ENCODE measurements at regions not wholly inside any gene's neighbourhood (a gene's known extent, or its start where the extent isn't known, plus 50 kb on each side); places are given as distances from the start of the nearest gene placed in this dataset.
"Not testable (repeated sequence)": the region's sequence is repeated elsewhere in the genome, so short reads cannot be mapped to it uniquely, and the experiment has no call there.

DNA sequence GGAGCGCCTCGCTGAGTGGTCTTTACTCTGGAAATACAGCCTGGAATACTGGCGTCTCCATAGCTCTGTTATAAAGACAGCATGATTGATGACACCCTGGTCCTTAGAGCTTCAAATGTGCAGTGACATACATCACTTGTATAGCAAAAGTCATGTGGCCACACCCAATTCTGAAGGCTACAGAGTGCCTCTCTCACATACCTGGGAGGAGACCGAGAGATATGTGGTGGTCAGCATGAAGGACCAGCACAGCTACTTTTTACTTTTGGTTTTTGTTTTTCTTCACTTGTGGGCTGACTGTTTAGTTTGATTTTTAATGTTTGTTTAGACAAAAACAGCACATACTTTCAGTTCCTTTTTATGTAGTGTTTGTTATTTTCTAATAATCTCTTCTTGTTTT lies 938.5 kb upstream of the SOX11 start:
- DNase-seq, result no peak

DNA sequence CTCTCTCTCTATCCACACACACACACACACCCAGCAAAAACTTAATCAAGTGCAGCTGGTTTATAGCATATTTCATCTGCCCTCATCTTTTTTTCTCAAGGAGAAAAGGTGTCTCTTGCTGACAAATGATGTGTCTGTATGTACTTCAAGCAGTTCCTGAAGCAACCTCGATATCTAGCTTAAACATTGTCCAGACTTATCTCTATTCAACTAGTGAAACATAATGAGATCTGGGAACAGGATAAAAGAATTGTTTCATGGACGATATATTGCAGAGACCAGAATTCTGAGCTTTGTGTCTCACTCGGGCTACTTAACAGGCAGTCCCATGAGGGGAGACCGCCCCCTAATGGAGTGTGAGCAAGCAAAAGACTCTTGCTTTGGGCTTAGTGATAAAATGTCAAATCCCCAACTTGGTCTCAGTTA lies 929.2 kb upstream of the SOX11 start:
- DNase-seq, result peak; percentile 38

DNA sequence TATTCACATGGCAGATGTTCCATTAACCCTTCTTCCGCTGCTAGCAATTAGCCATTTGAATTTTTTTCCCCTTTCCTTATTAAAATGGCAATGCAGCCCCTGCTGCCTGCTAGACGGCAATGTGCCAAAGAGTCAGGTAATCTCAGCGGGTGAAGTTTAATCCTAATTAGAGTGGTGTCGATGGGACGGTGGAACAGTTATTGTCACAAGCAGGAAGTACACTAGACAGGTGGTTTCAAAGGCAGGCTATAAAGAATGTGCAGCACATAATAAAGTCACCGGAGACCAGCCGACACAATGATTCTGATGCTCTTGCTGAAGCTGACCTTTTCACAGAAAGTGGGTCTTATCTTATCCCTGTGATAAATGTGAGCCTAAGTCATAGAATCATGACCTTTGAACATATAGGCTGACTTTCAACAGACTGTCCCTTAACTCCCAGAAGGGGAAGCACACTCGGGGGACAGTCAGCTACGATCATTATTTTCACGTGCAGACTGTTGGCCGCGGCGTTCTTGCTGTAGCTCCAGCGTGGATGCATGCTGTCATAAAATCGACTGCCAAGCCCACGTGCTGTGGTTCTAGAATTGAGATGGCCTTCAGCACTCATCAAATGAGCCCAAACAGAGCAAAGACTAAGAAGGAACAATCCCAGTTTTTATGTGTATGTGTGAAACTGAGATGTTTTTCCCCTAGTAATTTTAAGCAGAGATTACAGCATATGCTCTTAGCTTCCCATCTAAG lies 926.2 kb upstream of the SOX11 start:
- no peak for DNase-seq

DNA sequence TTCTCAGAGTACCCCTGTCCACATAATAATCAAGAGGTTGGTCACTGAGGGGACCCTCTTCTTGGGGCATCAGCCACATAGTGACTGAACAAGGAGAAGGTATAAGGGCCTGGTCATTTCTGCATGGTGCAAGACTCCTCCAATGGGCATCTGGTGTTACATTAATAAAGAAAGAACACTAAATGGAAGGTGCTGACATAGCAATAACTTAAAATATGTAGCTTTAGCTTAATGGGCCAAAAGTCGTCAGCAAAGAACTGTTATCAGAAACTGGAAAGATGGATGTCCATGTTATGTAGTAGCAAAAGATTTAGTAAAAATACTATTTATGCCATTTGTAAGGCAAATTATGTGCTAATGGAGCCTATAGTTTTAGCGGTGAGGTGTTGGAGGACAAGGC lies 916.5 kb upstream of the SOX11 start:
- DNase-seq, result no peak

DNA sequence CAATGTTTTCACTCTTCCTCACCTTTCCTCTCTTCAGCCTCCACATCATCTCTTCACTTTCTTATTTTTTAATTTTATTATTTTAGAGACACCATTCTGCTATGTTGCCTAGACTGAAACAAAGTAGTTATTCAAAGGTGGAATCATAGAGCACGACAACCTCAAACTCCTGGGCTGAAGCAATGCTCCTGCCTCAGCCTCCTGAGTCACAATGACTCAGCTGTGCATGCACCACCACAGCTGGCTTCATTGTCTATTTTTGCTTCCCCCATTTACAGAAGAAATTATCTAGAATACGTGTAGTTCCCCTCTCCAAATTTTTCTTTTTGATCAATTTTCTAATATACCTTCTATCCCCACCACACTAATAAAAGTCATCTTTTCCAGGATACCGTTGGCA lies 911.5 kb upstream of the SOX11 start:
- DNase-seq, result no peak

DNA sequence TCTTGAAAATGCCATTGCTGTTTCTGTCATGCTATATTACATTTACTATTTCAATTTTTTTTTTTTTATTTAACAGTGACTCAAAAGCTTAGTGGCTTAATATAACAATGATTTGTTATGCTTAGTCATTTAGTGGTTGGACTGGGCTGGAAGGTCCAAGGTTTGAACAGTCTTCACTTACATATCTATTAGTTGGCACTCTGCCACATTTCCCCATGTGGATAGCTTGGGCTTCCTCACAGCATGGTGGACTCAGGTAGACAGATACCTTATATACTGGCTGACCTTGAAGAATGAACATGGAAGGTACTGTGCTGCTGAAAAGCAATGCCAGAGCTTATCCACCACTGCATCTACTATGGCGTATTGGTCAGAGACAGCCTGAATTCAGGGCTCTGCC lies 909.5 kb upstream of the SOX11 start:
- no peak for DNase-seq

DNA sequence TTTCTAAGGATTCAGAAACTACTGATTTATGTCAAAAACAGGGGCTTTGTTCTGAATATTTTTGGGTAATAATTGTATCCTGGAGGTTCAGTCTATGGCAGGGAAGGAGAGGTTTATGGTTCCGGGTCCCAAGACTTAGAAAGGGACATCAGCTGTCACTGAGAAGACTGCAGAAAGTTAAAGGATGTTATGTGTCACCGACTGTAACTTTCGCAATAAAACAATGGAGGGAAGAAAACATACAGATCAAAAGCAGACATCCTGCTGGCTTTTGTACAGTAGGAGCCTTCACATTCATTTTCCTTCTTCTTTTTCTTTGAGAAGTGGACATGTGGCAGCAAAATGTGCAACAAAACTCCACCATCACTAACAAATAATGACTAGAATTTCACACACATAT lies 900.7 kb upstream of the SOX11 start:
- no peak for DNase-seq

DNA sequence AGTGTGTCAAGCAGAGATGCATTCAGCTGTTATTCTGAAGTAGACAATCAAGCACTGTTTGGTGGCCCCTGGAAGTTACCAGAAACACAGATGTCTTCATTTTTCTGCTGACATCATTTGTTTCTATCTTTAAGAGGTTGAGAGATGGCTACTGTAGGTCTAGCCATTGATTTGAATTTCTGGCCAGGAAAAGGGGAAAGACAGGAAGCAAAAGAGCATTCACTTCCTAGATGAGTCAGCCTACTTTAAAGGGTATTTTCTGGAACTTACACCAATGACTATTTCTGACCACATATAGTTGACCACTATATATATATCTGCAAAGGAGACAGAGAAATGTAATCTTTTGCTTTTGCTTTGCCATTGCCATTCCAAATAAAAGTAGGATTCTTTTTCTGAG lies 900.1 kb upstream of the SOX11 start:
- DNase-seq, result no peak

DNA sequence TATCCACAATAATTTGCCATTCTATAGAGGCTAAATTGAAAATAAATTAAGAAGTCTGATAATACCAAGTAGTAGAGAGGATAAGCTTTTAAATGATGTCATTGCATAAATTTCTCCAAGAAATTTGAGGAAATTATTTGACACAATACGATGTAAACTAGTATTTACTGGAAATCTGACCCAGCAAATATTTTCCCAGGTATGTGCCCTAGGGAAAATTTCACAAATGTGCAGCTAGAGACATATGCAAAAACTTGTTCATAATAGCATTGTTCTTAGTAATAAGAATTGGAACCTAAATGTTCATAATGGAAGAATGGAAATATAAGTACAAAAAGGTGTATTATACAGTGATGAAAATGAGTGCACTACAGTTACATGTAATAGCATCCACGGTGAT lies 888.8 kb upstream of the SOX11 start:
- no peak for DNase-seq

DNA sequence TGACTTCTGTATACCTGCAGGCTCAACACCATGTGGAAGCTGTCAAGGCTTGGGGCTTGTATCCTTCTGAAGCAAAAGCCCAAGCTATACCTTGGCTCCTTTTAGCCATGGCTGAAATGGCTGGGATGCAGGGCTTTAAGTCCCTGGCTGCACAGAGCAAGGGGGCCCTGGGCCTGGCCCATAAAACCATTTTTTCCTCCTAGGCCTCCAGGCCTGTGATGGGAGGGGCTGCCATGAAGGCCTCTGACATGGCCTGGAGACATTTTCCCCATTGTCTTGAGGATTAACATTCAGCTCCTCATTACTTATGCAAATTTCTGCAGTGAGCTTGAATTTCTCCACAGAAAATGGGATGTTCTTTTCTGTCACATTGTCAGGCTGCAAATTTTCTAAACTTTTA lies 878.0 kb upstream of the SOX11 start:
- DNase-seq, result not testable (repeated sequence)

DNA sequence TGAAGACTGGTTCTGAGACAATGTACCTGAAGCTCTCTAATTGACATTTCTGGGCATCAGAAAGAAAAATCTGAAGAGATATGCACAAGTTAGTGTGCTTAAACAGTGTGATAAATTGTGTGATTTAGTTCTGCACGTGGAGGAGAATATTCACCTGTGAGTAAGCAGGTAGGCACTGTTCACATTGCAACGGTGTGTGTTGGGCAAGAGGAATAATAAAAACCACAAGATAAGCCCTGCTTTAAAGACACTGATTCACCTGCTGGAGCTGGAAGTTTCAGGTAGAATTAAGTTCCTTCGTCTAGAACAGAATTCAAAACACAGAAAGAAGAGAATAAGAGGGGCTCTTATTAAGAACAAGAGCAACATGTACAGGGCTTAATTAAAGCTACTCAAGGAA lies 864.3 kb upstream of the SOX11 start:
- DNase-seq, result no peak

DNA sequence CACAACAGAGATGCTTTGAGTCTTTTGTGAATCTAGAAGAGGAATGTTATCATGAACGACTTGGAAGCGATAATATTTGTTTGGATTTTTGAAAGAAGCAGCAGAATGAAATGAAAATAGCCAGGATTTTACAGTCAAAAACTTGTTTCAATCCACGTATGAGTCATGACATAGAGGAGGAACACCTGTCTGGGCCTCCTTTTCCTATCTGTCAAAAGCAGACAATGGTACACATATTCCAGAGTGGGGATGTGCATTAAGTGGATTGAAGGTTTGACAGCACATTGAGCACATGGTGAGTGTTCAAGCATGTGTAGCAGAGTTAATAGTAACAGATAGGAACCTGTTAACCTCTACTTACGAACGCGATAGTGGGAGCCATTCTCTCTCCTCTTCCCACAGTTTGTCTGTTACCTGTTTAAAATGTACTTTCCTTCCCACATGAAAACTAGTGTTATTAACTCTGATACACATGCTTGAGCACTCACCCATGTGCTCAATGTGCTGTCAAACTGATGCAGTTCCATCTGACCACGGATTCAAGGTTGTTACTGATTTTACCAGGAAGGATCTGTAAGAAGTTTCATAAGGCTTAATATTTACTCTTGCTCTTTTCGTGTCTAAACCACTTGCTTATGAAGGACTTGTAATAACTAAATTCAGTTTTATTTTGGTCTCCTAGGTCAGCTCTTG lies 863.4 kb upstream of the SOX11 start:
- DNase-seq, result no peak

DNA sequence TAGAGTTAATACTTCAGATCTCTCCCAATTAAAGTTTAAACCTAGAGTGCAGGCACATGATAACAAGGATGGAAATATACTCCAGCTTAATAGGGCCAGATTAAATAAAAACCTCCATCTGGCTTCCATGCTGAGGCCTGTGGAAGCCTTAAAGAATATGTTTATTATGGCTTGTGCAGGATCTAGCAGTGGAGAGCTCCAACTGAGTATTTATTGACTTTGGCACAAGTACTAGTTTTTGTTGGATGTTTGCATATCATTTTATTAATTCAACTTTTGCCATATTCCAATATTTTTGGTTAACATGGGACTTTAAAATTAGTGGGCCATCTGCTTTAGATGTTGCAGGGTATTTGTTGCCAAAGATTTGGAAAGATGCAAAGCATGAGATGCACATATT lies 860.4 kb upstream of the SOX11 start:
- DNase-seq, result no peak

DNA sequence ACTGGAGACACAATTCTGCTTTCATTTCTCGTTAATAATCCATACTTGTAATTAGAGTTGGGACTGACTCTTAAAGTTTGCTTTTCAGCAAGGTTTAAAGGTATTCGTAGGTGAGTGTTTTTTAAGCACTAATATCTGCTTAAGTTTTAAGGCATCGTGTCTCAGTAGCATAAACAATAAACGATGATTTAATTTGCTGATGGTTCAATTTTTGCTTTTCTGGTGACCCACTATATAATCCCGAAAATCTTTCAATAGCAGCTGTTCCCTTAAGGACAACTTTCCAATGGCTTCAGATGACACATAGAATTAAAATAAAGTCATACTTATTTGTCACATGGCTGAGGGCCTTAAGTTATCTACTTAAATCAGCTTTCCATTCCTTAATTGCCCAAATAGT lies 859.5 kb upstream of the SOX11 start:
- DNase-seq, result no peak

DNA sequence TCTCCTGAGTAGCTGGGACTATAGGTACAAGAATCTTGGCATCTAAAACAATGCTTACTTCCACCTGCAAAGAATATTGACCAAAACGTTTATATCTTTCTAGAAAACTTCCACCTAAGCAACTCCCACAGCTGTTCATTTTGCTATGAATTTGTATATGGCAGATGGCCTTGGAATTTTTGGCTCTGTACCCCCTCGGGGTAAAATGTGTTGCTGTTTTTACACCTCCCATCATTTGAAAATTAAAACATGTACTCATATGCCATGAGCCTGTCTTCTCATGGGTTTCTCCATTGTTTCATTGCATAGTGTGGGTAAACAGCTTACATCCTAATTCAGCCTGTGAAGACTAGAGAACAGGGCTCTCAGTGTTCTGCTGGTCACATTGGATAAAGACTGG lies 853.6 kb upstream of the SOX11 start:
- DNase-seq, result no peak

DNA sequence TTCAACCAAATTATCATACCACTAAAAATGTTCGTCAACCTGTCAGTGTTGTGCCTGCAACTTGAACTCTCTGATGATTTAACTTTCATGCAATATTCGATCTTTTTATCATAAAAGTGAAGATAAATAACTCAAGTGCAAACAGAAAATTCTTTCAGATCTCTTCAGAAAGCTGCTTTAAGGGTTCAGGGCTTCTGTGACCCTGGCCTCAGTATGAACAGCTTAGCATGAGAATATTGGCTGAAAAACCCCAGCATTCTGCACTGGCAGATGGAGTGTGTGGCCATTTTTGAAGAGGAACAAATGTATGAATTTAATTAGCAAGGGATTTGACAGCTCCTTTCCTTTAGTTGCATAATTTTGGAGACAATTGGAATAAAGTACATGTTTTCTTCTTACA lies 851.4 kb upstream of the SOX11 start:
- no peak for DNase-seq

DNA sequence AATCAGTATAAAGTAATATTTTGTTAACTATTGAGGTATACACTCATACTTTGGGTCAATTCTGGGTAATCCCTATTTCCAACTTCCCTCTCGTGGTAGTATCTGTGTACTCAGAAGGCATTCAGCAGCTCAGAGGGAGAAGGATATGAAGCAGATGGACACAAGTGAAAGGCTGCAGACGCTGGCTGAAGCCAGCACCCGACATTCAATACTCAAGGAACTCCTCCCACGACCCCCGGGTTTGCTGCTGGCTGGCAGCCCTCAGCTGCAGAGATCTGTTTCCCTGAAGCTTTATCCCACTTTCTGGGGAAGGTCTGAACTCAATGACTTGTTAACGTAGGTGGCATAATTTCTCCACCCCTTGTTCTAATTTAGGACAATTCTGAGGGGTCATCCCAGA lies 847.3 kb upstream of the SOX11 start:
- no peak for DNase-seq

DNA sequence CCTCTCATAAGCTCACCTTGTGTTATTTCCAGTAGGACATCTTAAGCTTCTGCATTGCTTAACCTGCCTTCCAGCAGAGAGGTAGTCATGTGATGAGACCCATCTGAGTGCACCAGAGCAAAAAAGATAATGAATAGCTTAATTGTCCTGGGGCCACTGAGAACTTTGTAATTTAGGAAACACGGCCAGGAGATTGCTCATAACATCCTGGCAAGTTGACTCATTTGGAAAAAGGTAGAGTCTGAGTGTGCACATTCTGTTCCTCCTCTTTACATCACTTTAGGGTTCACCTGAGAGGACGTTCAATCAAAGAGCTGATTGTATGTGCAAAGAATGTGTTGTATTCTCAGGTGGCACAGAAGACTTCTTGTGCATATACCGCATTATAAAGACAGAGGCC lies 830.2 kb upstream of the SOX11 start:
- DNase-seq, result no peak

DNA sequence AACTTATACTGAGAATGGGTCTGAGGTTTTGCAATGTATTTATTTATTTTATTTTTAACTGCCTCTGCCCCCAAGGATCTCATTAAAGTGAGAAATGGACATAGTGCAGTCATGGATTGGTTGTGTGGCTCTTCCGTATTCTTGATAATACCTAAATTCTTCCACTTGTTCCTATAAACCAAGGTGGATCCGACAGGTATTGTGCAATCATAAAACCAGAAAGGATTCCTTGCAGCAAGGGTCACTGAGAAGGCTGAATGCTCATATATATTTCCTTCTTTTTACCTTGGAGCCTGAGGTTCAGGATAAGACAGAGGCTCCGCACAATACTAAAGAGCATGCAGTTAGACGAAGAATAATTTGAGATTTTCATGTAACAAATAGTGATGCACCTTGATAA lies 826.0 kb upstream of the SOX11 start:
- DNase-seq, result no peak

DNA sequence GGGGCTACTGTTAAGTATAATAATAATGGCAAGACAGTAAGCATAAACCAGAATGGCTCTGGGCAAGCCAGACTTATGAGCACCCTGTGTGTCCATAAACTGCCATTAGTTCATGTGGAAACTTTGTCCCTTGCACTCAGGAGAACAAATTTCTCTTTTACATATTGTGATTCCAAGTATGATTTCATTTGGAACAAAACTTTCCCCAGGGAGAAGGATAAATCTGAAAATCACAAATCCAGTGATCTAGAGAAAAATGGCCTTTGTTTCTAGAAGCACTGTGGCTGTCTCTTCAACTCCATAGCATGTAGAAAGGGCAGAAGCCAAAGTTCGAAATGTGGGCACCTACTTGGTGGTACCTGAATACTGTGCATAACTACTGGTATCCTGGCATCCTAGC lies 823.7 kb upstream of the SOX11 start:
- DNase-seq, result no peak

DNA sequence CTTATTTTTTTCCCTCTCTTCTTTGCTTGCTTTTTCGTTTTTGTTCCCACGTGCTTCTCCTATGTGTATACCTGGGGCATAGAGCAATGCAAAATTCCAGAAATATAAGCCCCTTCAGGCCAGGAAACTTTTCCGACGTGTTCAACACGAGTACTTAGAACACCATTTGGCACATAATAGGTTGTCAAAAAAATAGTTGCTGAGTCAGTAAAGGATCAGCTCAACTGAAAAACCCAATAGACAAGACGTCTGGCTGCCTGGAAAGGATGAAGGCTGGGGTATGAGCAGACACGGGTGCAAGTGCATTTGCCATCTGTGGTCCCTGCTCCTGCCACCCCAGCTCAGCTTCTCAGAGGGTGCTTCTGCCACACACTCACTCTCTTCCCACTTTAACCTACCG lies 823.0 kb upstream of the SOX11 start:
- no peak for DNase-seq

DNA sequence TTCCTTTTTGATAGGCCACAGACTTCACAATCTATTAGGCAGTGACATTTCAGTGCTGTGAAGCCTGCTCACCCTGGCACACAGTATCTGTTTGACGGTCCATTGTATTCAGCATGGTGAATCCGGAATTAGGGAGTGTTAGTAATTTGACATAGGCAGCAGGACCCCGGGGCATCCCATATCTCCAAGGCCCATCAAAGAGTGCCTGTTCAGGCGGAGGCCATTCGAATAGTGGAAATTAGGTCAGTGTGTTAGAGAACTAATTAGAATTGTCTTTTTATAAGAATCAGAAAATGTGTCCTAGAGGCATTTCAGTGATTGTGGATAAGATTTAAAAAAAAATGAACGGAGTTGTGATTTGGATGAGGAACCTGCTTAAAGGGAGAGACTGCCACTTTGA lies 818.8 kb upstream of the SOX11 start:
- DNase-seq, result no peak

DNA sequence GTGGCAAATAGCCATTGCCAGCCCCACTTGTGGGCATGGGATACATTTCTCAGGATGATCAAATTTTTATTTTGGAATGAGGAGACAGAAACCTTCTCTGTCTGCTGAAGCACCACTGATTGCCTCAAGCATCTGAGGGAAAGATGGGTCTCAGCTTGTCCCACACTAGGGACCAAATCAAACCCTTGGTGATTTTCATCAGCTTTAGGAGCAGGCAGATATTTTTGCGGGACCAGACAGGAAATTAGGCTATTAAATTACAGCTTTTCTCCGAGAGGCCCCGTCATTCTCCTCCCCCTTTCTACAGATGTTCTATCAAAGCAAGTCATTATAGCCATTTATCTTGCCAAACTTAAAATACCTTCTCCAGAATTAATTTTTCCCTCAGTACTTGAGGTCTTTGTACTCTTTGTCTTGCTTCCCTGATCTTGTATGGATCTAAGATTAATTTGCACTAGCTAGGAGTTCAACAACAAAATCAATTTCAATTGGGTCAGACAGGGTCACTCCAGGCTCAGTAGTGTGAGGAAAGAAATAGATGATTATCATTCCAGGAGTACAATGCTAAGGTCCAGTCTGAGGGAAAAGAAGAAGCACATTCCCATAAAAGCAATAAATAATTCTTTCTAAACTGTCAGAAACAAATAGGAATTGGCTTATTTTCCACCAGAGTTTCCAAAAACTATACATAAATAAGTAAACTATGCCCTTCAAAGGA lies 818.1 kb upstream of the SOX11 start:
- DNase-seq, result no peak

DNA sequence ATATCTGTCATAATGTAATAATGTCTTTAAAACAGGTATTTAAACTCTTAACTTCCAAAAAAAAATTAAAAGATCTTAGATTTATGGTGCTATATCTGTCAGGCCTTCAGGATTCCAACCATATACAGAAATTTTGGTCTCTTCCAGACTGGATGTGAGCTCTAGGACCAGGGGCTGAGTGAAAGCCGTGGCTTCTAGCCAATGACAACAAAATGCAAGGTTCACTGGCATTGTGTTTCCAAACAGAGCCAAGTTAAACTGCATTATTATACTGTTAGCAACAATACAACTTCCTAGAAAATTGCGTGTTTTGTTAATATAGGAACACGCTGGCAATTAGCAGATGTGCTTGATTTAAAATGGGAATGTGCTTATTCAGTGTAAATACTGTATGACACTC lies 809.8 kb upstream of the SOX11 start:
- no peak for DNase-seq

Data from hematopoietic multipotent progenitor cell treated with erythropoietin and hydrocortisone succinate and interleukin-3 and kit ligand, for 4 days (in vitro differentiated cells).